Adipose tissue (tissue), 3 donors: ENCODE measurements at regions not wholly inside any gene's neighbourhood (a gene's known extent, or its start where the extent isn't known, plus 50 kb on each side); places are given as distances from the start of the nearest gene placed in this dataset.

Experiments used
- H3K27ac ChIP-seq: one replicate; pipeline ENCODE4 v1.5.1; 2013; ENCODE audit warnings: low read depth, low read length
- WGBS, 3 donors: extraction: QIAGEN DNeasy Blood & Tissue Kit; methylation state at CpG; one replicate each; pipeline ENCODE4 v1.1.7; 2013; 5-methylcytosine and 5-hydroxymethylcytosine counted together
- donor health status: healthy with polysubstance abuse.
- donor health status: Bipolar disorder and iron deficiency.
- donor health status: healthy.

GRCh38 chr20:57874141-57874540 lies 164.3 kb upstream of the PMEPA1 start:
- WGBS, 3 donors, result 92 to 98% (median 96%) methylated on average over 7 of the region's 7 CpGs
- H3K27ac ChIP-seq, result no peak overlapping the region

- WGBS, 3 donors, result 95 to 97% (median 97%) methylated on average over 4 of the region's 4 CpGs
Observed at GRCh38 chr20:57872816-57873409, 163.1 kb upstream of the PMEPA1 start.

GRCh38 chr20:57871237-57871632 lies 161.4 kb upstream of the PMEPA1 start:
- WGBS, 3 donors, result 83 to 92% (median 86%) methylated on average over 12 of the region's 12 CpGs
- H3K27ac ChIP-seq, result no peak overlapping the region

More at GRCh38 chr20:57872816-57873409, 163.1 kb upstream of the PMEPA1 start:
- no peak overlapping the region for H3K27ac ChIP-seq

GRCh38 chr20:57870597-57871236 lies 160.9 kb upstream of the PMEPA1 start:
- WGBS, 3 donors, result 64 to 76% (median 65%) methylated on average over 8 of the region's 8 CpGs
- H3K27ac ChIP-seq, result no peak overlapping the region

- H3K27ac ChIP-seq, result no peak overlapping the region
- WGBS, 3 donors, result 69 to 83% (median 74%) methylated on average over 9 of the region's 9 CpGs
Observed at GRCh38 chr20:57869951-57870315, 160.1 kb upstream of the PMEPA1 start.

- H3K27ac ChIP-seq, result no peak overlapping the region
- WGBS, 3 donors, result 58 to 78% (median 77%) methylated on average over 10 of the region's 10 CpGs
Observed at GRCh38 chr20:57869291-57869950, 159.6 kb upstream of the PMEPA1 start.

GRCh38 chr20:57868310-57868709 lies 158.5 kb upstream of the PMEPA1 start:
- 85 to 91% (median 91%) methylated on average over 15 of the region's 15 CpGs for WGBS, 3 donors
- no peak overlapping the region for H3K27ac ChIP-seq

- no peak overlapping the region for H3K27ac ChIP-seq
- WGBS, 3 donors, result 62 to 95% (median 92%) methylated on average over 2 of the region's 2 CpGs
Observed at GRCh38 chr20:57867807-57868206, 158.0 kb upstream of the PMEPA1 start.

GRCh38 chr20:57867181-57867803 lies 157.5 kb upstream of the PMEPA1 start:
- WGBS, 3 donors, result 82 to 94% (median 93%) methylated on average over 10 of the region's 10 CpGs

GRCh38 chr20:57866250-57867106 lies 156.7 kb upstream of the PMEPA1 start:
- no peak overlapping the region for H3K27ac ChIP-seq
- 36 to 41% (median 37%) methylated on average over 6 of the region's 6 CpGs for WGBS, 3 donors

More at GRCh38 chr20:57867181-57867803, 157.5 kb upstream of the PMEPA1 start:
- no peak overlapping the region for H3K27ac ChIP-seq

GRCh38 chr20:57865266-57865665 lies 155.5 kb upstream of the PMEPA1 start:
- 52 to 61% (median 52%) methylated on average over 2 of the region's 2 CpGs for WGBS, 3 donors

GRCh38 chr20:57860576-57860975 lies 150.8 kb upstream of the PMEPA1 start:
- H3K27ac ChIP-seq, result no peak overlapping the region
- 78 to 93% (median 90%) methylated on average over 6 of the region's 6 CpGs for WGBS, 3 donors

More at GRCh38 chr20:57865266-57865665, 155.5 kb upstream of the PMEPA1 start:
- H3K27ac ChIP-seq, result no peak overlapping the region

GRCh38 chr20:57857969-57858368 lies 148.2 kb upstream of the PMEPA1 start:
- 80 to 97% (median 95%) methylated on average over 2 of the region's 2 CpGs for WGBS, 3 donors
- H3K27ac ChIP-seq, result no peak overlapping the region

GRCh38 chr20:57857118-57857517 lies 147.3 kb upstream of the PMEPA1 start:
- WGBS, 3 donors, result 78 to 100% (median 94%) methylated on average over 2 of the region's 2 CpGs
- no peak overlapping the region for H3K27ac ChIP-seq

- no peak overlapping the region for H3K27ac ChIP-seq
- WGBS, 3 donors, result 83 to 96% (median 86%) methylated on average over 2 of the region's 2 CpGs
Observed at GRCh38 chr20:57856658-57857057, 146.8 kb upstream of the PMEPA1 start.

GRCh38 chr20:57851796-57852195 lies 142.0 kb upstream of the PMEPA1 start:
- no peak overlapping the region for H3K27ac ChIP-seq
- WGBS, 3 donors, result 70 to 76% (median 73%) methylated on average over 4 of the region's 4 CpGs

GRCh38 chr20:57851025-57851682 lies 141.3 kb upstream of the PMEPA1 start:
- WGBS, 3 donors, result 80 to 88% (median 80%) methylated on average over 3 of the region's 3 CpGs
- no peak overlapping the region for H3K27ac ChIP-seq
